Right lobe of liver (tissue), 4 donors: ENCODE measurements at regions not wholly inside any gene's neighbourhood (a gene's known extent, or its start where the extent isn't known, plus 50 kb on each side); places are given as distances from the start of the nearest gene placed in this dataset.

Source experiments
- POLR2A ChIP-seq: fragments of 450-650 bp; IDR thresholded peaks from one replicate; pipeline ENCODE4 v1.6.1; 2017; ENCODE audit warnings: antibody characterized with exemption, mild to moderate bottlenecking
- TF ChIP-seq, protein P1 (sequence below), 4 donors: fragments of 200-600 bp in 3 of 4; fragments of 450-650 bp in 1 of 4; IDR thresholded peaks; one replicate each; pipeline versions ENCODE4 v1.5.1 to v1.8.0; 2016 to 2022; ENCODE audit warnings: antibody characterized with exemption in 4 of 4, mild to moderate bottlenecking in 2 of 4
- donor health status: DM: no; HTN: no; CAD: no.
- donor health status: DM: no; HTN: no; CAD: no.
- donor health status: DM: no; HTN: yes; CAD: no.

DNA sequence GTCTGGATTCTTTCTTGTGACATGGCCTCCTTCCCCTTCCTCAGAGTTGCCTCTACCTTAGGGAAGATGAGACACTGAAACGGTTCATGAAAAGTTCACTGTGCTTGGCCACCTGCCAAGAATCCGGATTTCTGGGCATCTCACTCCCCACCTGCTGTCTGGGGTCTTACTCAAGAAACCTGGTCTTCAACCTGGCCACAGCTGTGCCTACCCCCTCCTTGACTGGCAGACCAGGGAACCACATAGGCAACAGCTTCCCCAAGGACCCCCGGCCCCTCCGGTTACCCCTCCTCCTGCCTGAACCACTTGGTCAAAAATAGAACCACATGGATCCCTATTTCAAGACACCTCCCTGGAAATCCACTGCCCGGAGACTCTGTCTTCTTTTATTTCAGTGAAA lies 58.7 kb upstream of the NANOS1 start:
- TF ChIP-seq, protein P1, sequence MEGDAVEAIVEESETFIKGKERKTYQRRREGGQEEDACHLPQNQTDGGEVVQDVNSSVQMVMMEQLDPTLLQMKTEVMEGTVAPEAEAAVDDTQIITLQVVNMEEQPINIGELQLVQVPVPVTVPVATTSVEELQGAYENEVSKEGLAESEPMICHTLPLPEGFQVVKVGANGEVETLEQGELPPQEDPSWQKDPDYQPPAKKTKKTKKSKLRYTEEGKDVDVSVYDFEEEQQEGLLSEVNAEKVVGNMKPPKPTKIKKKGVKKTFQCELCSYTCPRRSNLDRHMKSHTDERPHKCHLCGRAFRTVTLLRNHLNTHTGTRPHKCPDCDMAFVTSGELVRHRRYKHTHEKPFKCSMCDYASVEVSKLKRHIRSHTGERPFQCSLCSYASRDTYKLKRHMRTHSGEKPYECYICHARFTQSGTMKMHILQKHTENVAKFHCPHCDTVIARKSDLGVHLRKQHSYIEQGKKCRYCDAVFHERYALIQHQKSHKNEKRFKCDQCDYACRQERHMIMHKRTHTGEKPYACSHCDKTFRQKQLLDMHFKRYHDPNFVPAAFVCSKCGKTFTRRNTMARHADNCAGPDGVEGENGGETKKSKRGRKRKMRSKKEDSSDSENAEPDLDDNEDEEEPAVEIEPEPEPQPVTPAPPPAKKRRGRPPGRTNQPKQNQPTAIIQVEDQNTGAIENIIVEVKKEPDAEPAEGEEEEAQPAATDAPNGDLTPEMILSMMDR (IDR thresholded peaks at IDR 0.05) = no peak
- TF ChIP-seq POLR2A = no peak
